ENCODE measurements at regions not wholly inside any gene's neighbourhood (a gene's known extent, or its start where the extent isn't known, plus 50 kb on each side); places are given as distances from the start of the nearest gene placed in this dataset.

DNA sequence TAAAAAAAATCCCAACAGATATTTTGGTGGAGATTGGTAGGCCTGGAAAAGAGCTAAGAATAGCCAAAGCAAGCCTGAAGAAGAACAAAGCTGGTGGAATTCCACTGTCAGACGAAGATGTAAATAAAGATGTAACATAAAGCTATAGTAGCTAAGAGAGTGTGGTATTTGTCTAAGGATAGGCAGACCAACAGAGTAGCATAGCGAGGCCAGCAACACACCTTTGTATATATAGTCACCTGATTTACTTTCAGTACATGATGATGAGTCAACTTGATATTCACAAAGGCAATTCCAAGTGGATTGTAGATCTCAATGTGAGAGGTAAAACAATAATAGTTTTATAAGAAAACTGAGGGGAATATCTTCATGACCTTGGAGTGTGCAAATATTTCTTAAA is 53.6 kb upstream of the SYN2 start:
- TF ChIP-seq, protein P1, sequence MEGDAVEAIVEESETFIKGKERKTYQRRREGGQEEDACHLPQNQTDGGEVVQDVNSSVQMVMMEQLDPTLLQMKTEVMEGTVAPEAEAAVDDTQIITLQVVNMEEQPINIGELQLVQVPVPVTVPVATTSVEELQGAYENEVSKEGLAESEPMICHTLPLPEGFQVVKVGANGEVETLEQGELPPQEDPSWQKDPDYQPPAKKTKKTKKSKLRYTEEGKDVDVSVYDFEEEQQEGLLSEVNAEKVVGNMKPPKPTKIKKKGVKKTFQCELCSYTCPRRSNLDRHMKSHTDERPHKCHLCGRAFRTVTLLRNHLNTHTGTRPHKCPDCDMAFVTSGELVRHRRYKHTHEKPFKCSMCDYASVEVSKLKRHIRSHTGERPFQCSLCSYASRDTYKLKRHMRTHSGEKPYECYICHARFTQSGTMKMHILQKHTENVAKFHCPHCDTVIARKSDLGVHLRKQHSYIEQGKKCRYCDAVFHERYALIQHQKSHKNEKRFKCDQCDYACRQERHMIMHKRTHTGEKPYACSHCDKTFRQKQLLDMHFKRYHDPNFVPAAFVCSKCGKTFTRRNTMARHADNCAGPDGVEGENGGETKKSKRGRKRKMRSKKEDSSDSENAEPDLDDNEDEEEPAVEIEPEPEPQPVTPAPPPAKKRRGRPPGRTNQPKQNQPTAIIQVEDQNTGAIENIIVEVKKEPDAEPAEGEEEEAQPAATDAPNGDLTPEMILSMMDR (conservative IDR thresholded peaks at IDR 0.05 in 1 of 2, IDR thresholded peaks at IDR 0.05 in 1 of 2; ENCODE audit: low read depth in 1 of 2, low read length in 2 of 2): no peak
- no peak for TF ChIP-seq EZH2 (IDR thresholded peaks at IDR 0.05; ENCODE audit: low read length, missing control alignments)

Data from fibroblast of lung (primary cell).